MM.1S (cell line): ENCODE measurements at regions not wholly inside any gene's neighbourhood (a gene's known extent, or its start where the extent isn't known, plus 50 kb on each side); places are given as distances from the start of the nearest gene placed in this dataset.

Source experiments
- DNase-seq: peaks from one replicate; pipeline ENCODE4 v3.0.0-alpha.2; 2015
- H2AFZ ChIP-seq: fragments of 300-600 bp; sonication (generic); 2 replicates; pipeline ENCODE4 v1.6.0; 2016; ENCODE audit warnings: antibody characterized with exemption, low read length
- H3F3A ChIP-seq: fragments of 300-600 bp; sonication (generic); 2 replicates; pipeline ENCODE4 v1.6.1; 2016; ENCODE audit warnings: mild to moderate bottlenecking, antibody characterized with exemption, low read length, moderate library complexity, mixed read lengths; ENCODE audit not compliant: insufficient read depth
- H3K27ac ChIP-seq: fragments of 300-600 bp; sonication (generic); 2 replicates; pipeline ENCODE4 v1.5.1; 2016; ENCODE audit warnings: mild to moderate bottlenecking, low read length
- H3K27me3 ChIP-seq: fragments of 300-600 bp; sonication (generic); replicated peaks from 2 replicates; pipeline ENCODE4 v1.6.0; 2016; ENCODE audit warnings: low read length; ENCODE audit not compliant: insufficient read depth
- H3K36me3 ChIP-seq: fragments of 300-600 bp; sonication (generic); replicated peaks from 2 replicates; pipeline ENCODE4 v1.6.1; 2016; ENCODE audit warnings: mild to moderate bottlenecking, low read length, mixed read lengths; ENCODE audit not compliant: insufficient read depth
- H3K4me1 ChIP-seq: fragments of 300-600 bp; sonication (generic); 2 replicates; pipeline ENCODE4 v1.6.1; 2016; ENCODE audit warnings: low read length, mixed read lengths
- H3K4me2 ChIP-seq: fragments of 300-600 bp; sonication (generic); 2 replicates; pipeline ENCODE4 v1.6.0; 2016; ENCODE audit warnings: low read depth, low read length
- H3K4me3 ChIP-seq: fragments of 300-600 bp; sonication (generic); 2 replicates; pipeline ENCODE4 v1.5.1; 2016; ENCODE audit warnings: low read length, mixed read lengths
- H3K79me2 ChIP-seq: fragments of 300-600 bp; sonication (generic); 2 replicates; pipeline ENCODE4 v1.6.1; 2016; ENCODE audit warnings: mixed run types, low read length, mixed read lengths
- H3K9ac ChIP-seq: fragments of 300-600 bp; sonication (generic); 2 replicates; pipeline ENCODE4 v1.6.1; 2016; ENCODE audit warnings: low read length, mixed read lengths
- H3K9me2 ChIP-seq: fragments of 300-600 bp; sonication (generic); replicated peaks from 2 replicates; pipeline ENCODE4 v1.6.1; 2016; ENCODE audit warnings: mild to moderate bottlenecking, low read length, mixed read lengths; ENCODE audit not compliant: insufficient read depth
- H3K9me3 ChIP-seq: fragments of 300-600 bp; sonication (generic); replicated peaks from 2 replicates; pipeline ENCODE4 v1.6.1; 2016; ENCODE audit warnings: mild to moderate bottlenecking, low read length, mixed read lengths; ENCODE audit not compliant: insufficient read depth
- H4K20me1 ChIP-seq: fragments of 300-600 bp; sonication (generic); 2 replicates; pipeline ENCODE4 v1.6.1; 2016; ENCODE audit warnings: mild to moderate bottlenecking, low read length, moderate library complexity, mixed read lengths; ENCODE audit not compliant: insufficient read depth
- CTCF ChIP-seq: fragments of 300-600 bp; sonication (generic); IDR thresholded peaks from 2 replicates; pipeline ENCODE4 v1.5.1; 2016; ENCODE audit warnings: antibody characterized with exemption, low read length, mixed read lengths
- EZH2 ChIP-seq: fragments of 300-600 bp; sonication (generic); optimal IDR thresholded peaks from 2 replicates; pipeline ENCODE3; 2017; ENCODE audit warnings: low read depth, mild to moderate bottlenecking, antibody characterized with exemption, low read length, mixed read lengths
- EZH2phosphoT487 ChIP-seq: fragments of 300-600 bp; sonication (generic); IDR thresholded peaks from 2 replicates; pipeline ENCODE4 v1.6.1; 2018; ENCODE audit warnings: antibody characterized with exemption, low read length

- DNase-seq, result no peak
- H3K4me2 ChIP-seq, result no peak overlapping the region
- H4K20me1 ChIP-seq, result no peaks in the 10 kb centered on the region
- TF ChIP-seq CTCF (no peak), EZH2 (no peak), EZH2phosphoT487 (no peak)
- no peaks in the 10 kb centered on the region for H3K9me3 ChIP-seq
- H3K4me1 ChIP-seq, result no peaks in the 10 kb centered on the region
- no peaks in the 10 kb centered on the region for H3K36me3 ChIP-seq
- peaks cover 52% of the 10 kb centered on the region for H3K27me3 ChIP-seq
- no peak overlapping the region for H3K27ac ChIP-seq
- H3K4me3 ChIP-seq, result no peak overlapping the region
- no peak overlapping the region for H2AFZ ChIP-seq
- H3F3A ChIP-seq, result no peaks in the 10 kb centered on the region
- H3K9ac ChIP-seq, result no peak overlapping the region
- no peaks in the 10 kb centered on the region for H3K79me2 ChIP-seq
- H3K9me2 ChIP-seq, result no peaks in the 10 kb centered on the region
These were observed 576.2 kb downstream of the MATN1 start for GRCh38 chr1:30147188-30147587.

- Histone ChIP-seq H3K4me1 (no peaks in the 10 kb centered on the region), H3K27me3 (peaks cover 50% of the 10 kb centered on the region), H3K27ac (no peak overlapping the region), H3K4me2 (no peak overlapping the region), H3K36me3 (no peaks in the 10 kb centered on the region), H2AFZ (no peak overlapping the region), H4K20me1 (no peaks in the 10 kb centered on the region), H3F3A (no peaks in the 10 kb centered on the region), H3K79me2 (no peaks in the 10 kb centered on the region), H3K9ac (no peak overlapping the region), H3K9me3 (no peaks in the 10 kb centered on the region), H3K9me2 (no peaks in the 10 kb centered on the region), H3K4me3 (no peak overlapping the region)
- DNase-seq, result no peak
- no peak for TF ChIP-seq EZH2phosphoT487
- TF ChIP-seq CTCF, result no peak
- no peak for TF ChIP-seq EZH2
These were observed 576.9 kb downstream of the MATN1 start for GRCh38 chr1:30146448-30146847.

- H3K9ac ChIP-seq, result no peak overlapping the region
- no peaks in the 10 kb centered on the region for H3F3A ChIP-seq
- no peaks in the 10 kb centered on the region for H4K20me1 ChIP-seq
- H3K36me3 ChIP-seq, result no peaks in the 10 kb centered on the region
- TF ChIP-seq EZH2phosphoT487, result no peak
- TF ChIP-seq EZH2, result no peak
- no peak for TF ChIP-seq CTCF
- H3K4me2 ChIP-seq, result no peak overlapping the region
- no peaks in the 10 kb centered on the region for H3K9me3 ChIP-seq
- peaks cover 53% of the 10 kb centered on the region for H3K27me3 ChIP-seq
- DNase-seq, result no peak
- no peak overlapping the region for H2AFZ ChIP-seq
- no peak overlapping the region for H3K27ac ChIP-seq
- H3K4me1 ChIP-seq, result no peaks in the 10 kb centered on the region
- no peaks in the 10 kb centered on the region for H3K9me2 ChIP-seq
- H3K79me2 ChIP-seq, result no peaks in the 10 kb centered on the region
- no peak overlapping the region for H3K4me3 ChIP-seq
These were observed 577.6 kb downstream of the MATN1 start for GRCh38 chr1:30145723-30146303.
